HepG2 (cell line): ENCODE measurements at regions not wholly inside any gene's neighbourhood (a gene's known extent, or its start where the extent isn't known, plus 50 kb on each side); places are given as distances from the start of the nearest gene placed in this dataset.

ENCODE experiments used
- ATAC-seq: fragments of 200-7000 bp; cut with Tn5 transposase; 3 replicates; pipeline ENCODE4 v1.9.1; 2020; ENCODE audit warnings: mild to moderate bottlenecking, moderate library complexity
- BruUV-seq: library from RNA; stranded (reverse); fragments of 400-500 nt; replicated peaks from 2 replicates; lab custom pipeline; 2021; lab: Mats Ljungman, UMichigan
- CTCF ChIA-PET: fragments of 300-600 bp; formaldehyde crosslinking; extraction: SDS; loops from one replicate; lab custom pipeline; 2021; ENCODE audit warnings: low total read pairs, inconsistent platforms, low intra/inter-chr PET ratio; lab: Yijun Ruan, JAX
- POLR2A ChIA-PET: fragments of 350-600 bp; sonication (Branson Sonifier 250); formaldehyde crosslinking; loops from one replicate; lab custom pipeline; 2020; ENCODE audit warnings: antibody characterized with exemption, inconsistent platforms; lab: Yijun Ruan, JAX
- DNase-seq: peaks from one replicate; pipeline ENCODE4 v3.0.0-alpha.2; 2015; ENCODE audit warnings: low spot score
- FAIRE-seq: peaks from 3 replicates; lab custom pipeline; 2011; peaks lifted over from hg19 to GRCh38; lab: Jason Lieb, UNC
- H2AFZ ChIP-seq: one replicate; pipeline ENCODE4 v1.6.1; 2011; ENCODE audit warnings: low read length, inconsistent platforms
- H3K27ac ChIP-seq: fragments of 300-600 bp; 3 replicates; pipeline ENCODE4 v1.8.0; 2011; ENCODE audit warnings: mixed run types, mild to moderate bottlenecking, mixed read lengths, low read length, inconsistent platforms; ENCODE audit not compliant: insufficient read depth; ENCODE audit errors: extremely low read length
- H3K27me3 ChIP-seq, 2 experiments: fragments of 200-600 bp in 1 of 2; 2 replicates in 1 of 2; 3 replicates in 1 of 2; pipeline versions ENCODE4 v1.6.0 to v1.8.0; 2011; ENCODE audit warnings: low read length in 2 of 2, mild to moderate bottlenecking in 2 of 2, moderate library complexity in 2 of 2, inconsistent platforms in 1 of 2; ENCODE audit not compliant: insufficient read depth in 2 of 2, control insufficient read depth in 1 of 2
- H3K36me3 ChIP-seq, 2 experiments: fragments of 200-600 bp in 1 of 2; replicated peaks in 1 of 2; 2 replicates in 1 of 2; 3 replicates in 1 of 2; pipeline versions ENCODE4 v1.5.1 to v1.8.0; 2011; ENCODE audit warnings: low read length in 2 of 2, inconsistent platforms in 1 of 2; ENCODE audit not compliant: insufficient read depth in 2 of 2, control insufficient read depth in 1 of 2
- H3K4me1 ChIP-seq: 2 replicates; pipeline ENCODE4 v1.5.1; 2012; ENCODE audit warnings: low read length, inconsistent platforms; ENCODE audit not compliant: insufficient read depth
- H3K4me2 ChIP-seq: 2 replicates; pipeline ENCODE4 v1.6.0; 2011; ENCODE audit warnings: low read depth, low read length, inconsistent platforms
- H3K4me3 ChIP-seq, 3 experiments: fragments of 200-600 bp in 1 of 3; sonication (generic), shearing (Covaris generic) in 1 of 3; replicated peaks in 1 of 3; 2 replicates each; pipeline ENCODE4 v1.5.1; 2011 to 2016; ENCODE audit warnings: low read length in 3 of 3, inconsistent platforms in 2 of 3, low read depth in 2 of 3, mild to moderate bottlenecking in 2 of 3, control low read depth in 1 of 3, mixed read lengths in 1 of 3; ENCODE audit not compliant: insufficient read depth in 1 of 3
- H3K79me2 ChIP-seq: one replicate; pipeline ENCODE4 v1.6.1; 2011; ENCODE audit warnings: low read length, inconsistent platforms; ENCODE audit not compliant: insufficient read depth
- H3K9ac ChIP-seq: 2 replicates; pipeline ENCODE4 v1.6.0; 2011; ENCODE audit warnings: mild to moderate bottlenecking, low read depth, low read length, inconsistent platforms; ENCODE audit not compliant: insufficient read depth
- H3K9me3 ChIP-seq: 2 replicates; pipeline ENCODE4 v1.5.1; 2012; ENCODE audit warnings: mild to moderate bottlenecking, low read length
- H4K20me1 ChIP-seq: 2 replicates; pipeline ENCODE4 v1.6.0; 2011; ENCODE audit warnings: inconsistent platforms, mild to moderate bottlenecking, low read length, moderate library complexity; ENCODE audit not compliant: insufficient read depth
- CCDC6 ChIP-seq: sonication (generic); formaldehyde crosslinking; IDR thresholded peaks from 2 replicates; pipeline ENCODE4 v1.8.1; 2022; ENCODE audit warnings: mild to moderate bottlenecking, missing genetic modification reagents, moderate library complexity
- NFYB ChIP-seq: sonication (generic); formaldehyde crosslinking; IDR thresholded peaks from 2 replicates; pipeline ENCODE4 v1.4.0; 2020; ENCODE audit warnings: missing genetic modification reagents
- SP2 ChIP-seq: sonication (generic); formaldehyde crosslinking; IDR thresholded peaks from 2 replicates; pipeline ENCODE4 v1.5.1; 2020; ENCODE audit warnings: mild to moderate bottlenecking, missing genetic modification reagents
- ZNF660 ChIP-seq: sonication (generic); formaldehyde crosslinking; IDR thresholded peaks from 2 replicates; pipeline ENCODE4 v1.5.1; 2020; ENCODE audit warnings: mild to moderate bottlenecking, low read depth, missing genetic modification reagents, borderline replicate concordance
- WGBS: methylation state at CpG from one replicate; pipeline ENCODE4 v1.1.6; 2017; ENCODE audit warnings: low lambda C conversion rate; 5-methylcytosine and 5-hydroxymethylcytosine counted together
- in situ Hi-C: cut with HindIII; loops from 2 replicates; pipeline ENCODE4 v1.10.0; 2017; ENCODE audit warnings: low pct_unique_long_range_greater_than_20kb; ENCODE audit not compliant: extremely low pct_ligation_motif_present
- intact Hi-C: fragments of 100-400 bp; cut with micrococcal nuclease; formaldehyde crosslinking; loops from one replicate; pipeline ENCODE4 v1.10.0; 2022; ENCODE audit not compliant: unreplicated experiment
- TF ChIP-seq, protein P1 (sequence below): sonication (generic); formaldehyde crosslinking; IDR thresholded peaks from 2 replicates; pipeline ENCODE4 v1.5.0; 2020; ENCODE audit warnings: mild to moderate bottlenecking, missing genetic modification reagents, borderline replicate concordance
- TF ChIP-seq, protein P2 (sequence below): IDR thresholded peaks from 2 replicates; pipeline ENCODE4 v1.6.1; 2018; ENCODE audit warnings: missing genetic modification reagents, mild to moderate bottlenecking, missing compliant biosample characterization
- TF ChIP-seq, protein P3 (sequence below): sonication (generic); formaldehyde crosslinking; IDR thresholded peaks from 2 replicates; pipeline ENCODE4 v1.5.1; 2020; ENCODE audit warnings: missing genetic modification reagents, mild to moderate bottlenecking, borderline replicate concordance

DNA sequence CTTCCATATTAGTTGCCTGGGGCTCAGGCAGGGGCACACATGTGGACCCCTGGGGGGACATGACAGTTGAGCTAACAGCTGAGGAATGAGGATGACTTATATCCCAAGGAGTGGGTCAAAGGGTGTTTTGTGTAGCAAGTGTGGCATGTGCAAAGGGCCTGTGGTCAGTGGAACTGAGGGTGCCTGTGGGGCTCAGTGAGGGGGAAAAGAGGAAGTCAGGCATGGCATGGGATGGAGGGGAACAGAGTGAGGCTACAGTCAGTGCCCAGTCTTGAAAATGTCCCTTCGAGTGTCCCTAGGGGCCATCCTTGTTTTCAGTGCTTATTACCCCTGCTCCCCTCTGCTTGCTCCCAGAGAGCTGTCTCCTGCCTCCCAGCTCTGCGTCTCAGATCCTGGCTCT is 64.3 kb upstream of the CD99 start:
- no TSS peak for BruUV-seq
- Histone ChIP-seq H3K9me3 (peaks cover 19% of the 10 kb centered on the region; the same call in 1 of the 2 replicates), H4K20me1 (no peaks in the 10 kb centered on the region), H3K36me3 (peaks cover 11 to 28% of the 10 kb centered on the region in 2 experiments), H3K4me3 (no peak overlapping the region), H3K4me1 (no peaks in the 10 kb centered on the region), H3K79me2 (no peaks in the 10 kb centered on the region), H3K9ac (no peak overlapping the region), H3K27ac (no peak overlapping the region), H3K4me2 (no peak overlapping the region), H3K27me3 (no peaks in the 10 kb centered on the region), H2AFZ (no peak overlapping the region)
- intact Hi-C loops: loop anchor here (1.0 kb wide), 3 partner anchors 953 to 978 kb away; no protein-coding TSS in a partner anchor
- ChIA-PET CTCF (no interaction called here), POLR2A (no interaction called here)
- FAIRE-seq (no peak), ATAC-seq (no peak), DNase-seq (no peak)
- in situ Hi-C loops: no loop called here
- TF ChIP-seq, protein P1, sequence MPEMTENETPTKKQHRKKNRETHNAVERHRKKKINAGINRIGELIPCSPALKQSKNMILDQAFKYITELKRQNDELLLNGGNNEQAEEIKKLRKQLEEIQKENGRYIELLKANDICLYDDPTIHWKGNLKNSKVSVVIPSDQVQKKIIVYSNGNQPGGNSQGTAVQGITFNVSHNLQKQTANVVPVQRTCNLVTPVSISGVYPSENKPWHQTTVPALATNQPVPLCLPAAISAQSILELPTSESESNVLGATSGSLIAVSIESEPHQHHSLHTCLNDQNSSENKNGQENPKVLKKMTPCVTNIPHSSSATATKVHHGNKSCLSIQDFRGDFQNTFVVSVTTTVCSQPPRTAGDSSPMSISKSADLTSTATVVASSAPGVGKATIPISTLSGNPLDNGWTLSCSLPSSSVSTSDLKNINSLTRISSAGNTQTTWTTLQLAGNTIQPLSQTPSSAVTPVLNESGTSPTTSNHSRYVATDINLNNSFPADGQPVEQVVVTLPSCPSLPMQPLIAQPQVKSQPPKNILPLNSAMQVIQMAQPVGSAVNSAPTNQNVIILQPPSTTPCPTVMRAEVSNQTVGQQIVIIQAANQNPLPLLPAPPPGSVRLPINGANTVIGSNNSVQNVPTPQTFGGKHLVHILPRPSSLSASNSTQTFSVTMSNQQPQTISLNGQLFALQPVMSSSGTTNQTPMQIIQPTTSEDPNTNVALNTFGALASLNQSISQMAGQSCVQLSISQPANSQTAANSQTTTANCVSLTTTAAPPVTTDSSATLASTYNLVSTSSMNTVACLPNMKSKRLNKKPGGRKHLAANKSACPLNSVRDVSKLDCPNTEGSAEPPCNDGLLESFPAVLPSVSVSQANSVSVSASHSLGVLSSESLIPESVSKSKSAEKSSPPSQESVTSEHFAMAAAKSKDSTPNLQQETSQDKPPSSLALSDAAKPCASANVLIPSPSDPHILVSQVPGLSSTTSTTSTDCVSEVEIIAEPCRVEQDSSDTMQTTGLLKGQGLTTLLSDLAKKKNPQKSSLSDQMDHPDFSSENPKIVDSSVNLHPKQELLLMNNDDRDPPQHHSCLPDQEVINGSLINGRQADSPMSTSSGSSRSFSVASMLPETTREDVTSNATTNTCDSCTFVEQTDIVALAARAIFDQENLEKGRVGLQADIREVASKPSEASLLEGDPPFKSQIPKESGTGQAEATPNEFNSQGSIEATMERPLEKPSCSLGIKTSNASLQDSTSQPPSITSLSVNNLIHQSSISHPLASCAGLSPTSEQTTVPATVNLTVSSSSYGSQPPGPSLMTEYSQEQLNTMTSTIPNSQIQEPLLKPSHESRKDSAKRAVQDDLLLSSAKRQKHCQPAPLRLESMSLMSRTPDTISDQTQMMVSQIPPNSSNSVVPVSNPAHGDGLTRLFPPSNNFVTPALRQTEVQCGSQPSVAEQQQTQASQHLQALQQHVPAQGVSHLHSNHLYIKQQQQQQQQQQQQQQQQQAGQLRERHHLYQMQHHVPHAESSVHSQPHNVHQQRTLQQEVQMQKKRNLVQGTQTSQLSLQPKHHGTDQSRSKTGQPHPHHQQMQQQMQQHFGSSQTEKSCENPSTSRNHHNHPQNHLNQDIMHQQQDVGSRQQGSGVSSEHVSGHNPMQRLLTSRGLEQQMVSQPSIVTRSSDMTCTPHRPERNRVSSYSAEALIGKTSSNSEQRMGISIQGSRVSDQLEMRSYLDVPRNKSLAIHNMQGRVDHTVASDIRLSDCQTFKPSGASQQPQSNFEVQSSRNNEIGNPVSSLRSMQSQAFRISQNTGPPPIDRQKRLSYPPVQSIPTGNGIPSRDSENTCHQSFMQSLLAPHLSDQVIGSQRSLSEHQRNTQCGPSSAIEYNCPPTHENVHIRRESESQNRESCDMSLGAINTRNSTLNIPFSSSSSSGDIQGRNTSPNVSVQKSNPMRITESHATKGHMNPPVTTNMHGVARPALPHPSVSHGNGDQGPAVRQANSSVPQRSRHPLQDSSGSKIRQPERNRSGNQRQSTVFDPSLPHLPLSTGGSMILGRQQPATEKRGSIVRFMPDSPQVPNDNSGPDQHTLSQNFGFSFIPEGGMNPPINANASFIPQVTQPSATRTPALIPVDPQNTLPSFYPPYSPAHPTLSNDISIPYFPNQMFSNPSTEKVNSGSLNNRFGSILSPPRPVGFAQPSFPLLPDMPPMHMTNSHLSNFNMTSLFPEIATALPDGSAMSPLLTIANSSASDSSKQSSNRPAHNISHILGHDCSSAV: no peak
- TF ChIP-seq, protein P2, sequence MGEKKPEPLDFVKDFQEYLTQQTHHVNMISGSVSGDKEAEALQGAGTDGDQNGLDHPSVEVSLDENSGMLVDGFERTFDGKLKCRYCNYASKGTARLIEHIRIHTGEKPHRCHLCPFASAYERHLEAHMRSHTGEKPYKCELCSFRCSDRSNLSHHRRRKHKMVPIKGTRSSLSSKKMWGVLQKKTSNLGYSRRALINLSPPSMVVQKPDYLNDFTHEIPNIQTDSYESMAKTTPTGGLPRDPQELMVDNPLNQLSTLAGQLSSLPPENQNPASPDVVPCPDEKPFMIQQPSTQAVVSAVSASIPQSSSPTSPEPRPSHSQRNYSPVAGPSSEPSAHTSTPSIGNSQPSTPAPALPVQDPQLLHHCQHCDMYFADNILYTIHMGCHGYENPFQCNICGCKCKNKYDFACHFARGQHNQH (CRISPR knock-in tag): no peak
- TF ChIP-seq CCDC6 (no peak), SP2 (CRISPR knock-in tag) (no peak), ZNF660 (CRISPR knock-in tag) (no peak), NFYB (no peak)
- TF ChIP-seq, protein P3, sequence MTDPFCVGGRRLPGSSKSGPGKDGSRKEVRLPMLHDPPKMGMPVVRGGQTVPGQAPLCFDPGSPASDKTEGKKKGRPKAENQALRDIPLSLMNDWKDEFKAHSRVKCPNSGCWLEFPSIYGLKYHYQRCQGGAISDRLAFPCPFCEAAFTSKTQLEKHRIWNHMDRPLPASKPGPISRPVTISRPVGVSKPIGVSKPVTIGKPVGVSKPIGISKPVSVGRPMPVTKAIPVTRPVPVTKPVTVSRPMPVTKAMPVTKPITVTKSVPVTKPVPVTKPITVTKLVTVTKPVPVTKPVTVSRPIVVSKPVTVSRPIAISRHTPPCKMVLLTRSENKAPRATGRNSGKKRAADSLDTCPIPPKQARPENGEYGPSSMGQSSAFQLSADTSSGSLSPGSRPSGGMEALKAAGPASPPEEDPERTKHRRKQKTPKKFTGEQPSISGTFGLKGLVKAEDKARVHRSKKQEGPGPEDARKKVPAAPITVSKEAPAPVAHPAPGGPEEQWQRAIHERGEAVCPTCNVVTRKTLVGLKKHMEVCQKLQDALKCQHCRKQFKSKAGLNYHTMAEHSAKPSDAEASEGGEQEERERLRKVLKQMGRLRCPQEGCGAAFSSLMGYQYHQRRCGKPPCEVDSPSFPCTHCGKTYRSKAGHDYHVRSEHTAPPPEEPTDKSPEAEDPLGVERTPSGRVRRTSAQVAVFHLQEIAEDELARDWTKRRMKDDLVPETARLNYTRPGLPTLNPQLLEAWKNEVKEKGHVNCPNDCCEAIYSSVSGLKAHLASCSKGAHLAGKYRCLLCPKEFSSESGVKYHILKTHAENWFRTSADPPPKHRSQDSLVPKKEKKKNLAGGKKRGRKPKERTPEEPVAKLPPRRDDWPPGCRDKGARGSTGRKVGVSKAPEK (CRISPR knock-in tag): no peak
- TF ChIP-seq, all 625 proteins: peak for 0
- 96% methylated on average over 2 of the region's 2 CpGs for WGBS
